ENCODE measurements at regions not wholly inside any gene's neighbourhood (a gene's known extent, or its start where the extent isn't known, plus 50 kb on each side); places are given as distances from the start of the nearest gene placed in this dataset.

GRCh38 chr3:178370387-178370786, 165.8 kb upstream of the KCNMB2 start:
- Histone ChIP-seq H3K79me2 (ENCODE audit: insufficient read depth, low read length) (no peaks in the 10 kb centered on the region), H3K27me3 (ENCODE audit: control insufficient read depth in 1 of 2, insufficient read depth in 2 of 2, low read length in 2 of 2) (no peaks in the 10 kb centered on the region), H4K20me1 (ENCODE audit: insufficient read depth, low read length) (no peaks in the 10 kb centered on the region), H3K9ac (ENCODE audit: insufficient read depth, low read depth, low read length) (no peak overlapping the region), H2AFZ (ENCODE audit: low read length) (no peak overlapping the region), H3K27ac (ENCODE audit: extremely low read length, insufficient read depth, low read length) (no peak overlapping the region), H3K36me3 (replicated peaks in 1 of 2; ENCODE audit: control insufficient read depth in 1 of 2, insufficient read depth in 2 of 2, low read length in 2 of 2) (no peaks in the 10 kb centered on the region), H3K4me1 (ENCODE audit: insufficient read depth, low read length) (no peaks in the 10 kb centered on the region), H3K4me3 (replicated peaks in 1 of 3; ENCODE audit: insufficient read depth in 1 of 3, low read depth in 2 of 3, low read length in 3 of 3) (no peak overlapping the region), H3K4me2 (ENCODE audit: low read depth, low read length) (no peak overlapping the region), H3K9me3 (ENCODE audit: low read length) (no peaks in the 10 kb centered on the region)
- in situ Hi-C loops (cut with HindIII; ENCODE audit: extremely low pct_ligation_motif_present, low pct_unique_long_range_greater_than_20kb): no loop called here
- 0% methylated on average over 5 of the region's 5 CpGs for WGBS (ENCODE audit: low lambda C conversion rate)
- FAIRE-seq: no peak
- ChIA-PET CTCF (ENCODE audit: low intra/inter-chr PET ratio, low total read pairs) (no interaction called here), POLR2A (no interaction called here)
- intact Hi-C loops (cut with micrococcal nuclease; ENCODE audit: unreplicated experiment): no loop called here
- no peak for ATAC-seq
- no peak for TF ChIP-seq FOXP1 (IDR thresholded peaks at IDR 0.05)
- no peak for TF ChIP-seq FOXP1 (CRISPR knock-in tag; IDR thresholded peaks at IDR 0.05)
- TF ChIP-seq ZNF7 (CRISPR knock-in tag; IDR thresholded peaks at IDR 0.05): no peak
- TF ChIP-seq ZKSCAN1 (IDR thresholded peaks at IDR 0.05; ENCODE audit: low read length): no peak
- TF ChIP-seq KAT8 (CRISPR knock-in tag; IDR thresholded peaks at IDR 0.05): no peak
- no peak for TF ChIP-seq ZFP41 (CRISPR knock-in tag; IDR thresholded peaks at IDR 0.05; ENCODE audit: borderline replicate concordance)
- TF ChIP-seq MXD3 (CRISPR knock-in tag; IDR thresholded peaks at IDR 0.05): no peak
- TF ChIP-seq RARG (CRISPR knock-in tag; IDR thresholded peaks at IDR 0.05; ENCODE audit: low read depth): no peak
- no peak for TF ChIP-seq BRD4 (CRISPR knock-in tag; IDR thresholded peaks at IDR 0.05)
- TF ChIP-seq, protein P1, sequence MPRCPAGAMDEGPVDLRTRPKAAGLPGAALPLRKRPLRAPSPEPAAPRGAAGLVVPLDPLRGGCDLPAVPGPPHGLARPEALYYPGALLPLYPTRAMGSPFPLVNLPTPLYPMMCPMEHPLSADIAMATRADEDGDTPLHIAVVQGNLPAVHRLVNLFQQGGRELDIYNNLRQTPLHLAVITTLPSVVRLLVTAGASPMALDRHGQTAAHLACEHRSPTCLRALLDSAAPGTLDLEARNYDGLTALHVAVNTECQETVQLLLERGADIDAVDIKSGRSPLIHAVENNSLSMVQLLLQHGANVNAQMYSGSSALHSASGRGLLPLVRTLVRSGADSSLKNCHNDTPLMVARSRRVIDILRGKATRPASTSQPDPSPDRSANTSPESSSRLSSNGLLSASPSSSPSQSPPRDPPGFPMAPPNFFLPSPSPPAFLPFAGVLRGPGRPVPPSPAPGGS (CRISPR knock-in tag; IDR thresholded peaks at IDR 0.05): no peak
- TF ChIP-seq ZNF564 (CRISPR knock-in tag; IDR thresholded peaks at IDR 0.05): no peak
- no peak for TF ChIP-seq ZFP37 (CRISPR knock-in tag; IDR thresholded peaks at IDR 0.05; ENCODE audit: borderline replicate concordance)
- no peak for TF ChIP-seq TP53 (CRISPR knock-in tag; conservative IDR thresholded peaks at IDR 0.05)
- no peak for TF ChIP-seq ZNF569 (CRISPR knock-in tag; IDR thresholded peaks at IDR 0.05; ENCODE audit: borderline replicate concordance)
- TF ChIP-seq FOXP4 (CRISPR knock-in tag; IDR thresholded peaks at IDR 0.05): no peak
- no peak for TF ChIP-seq RELA (CRISPR knock-in tag; IDR thresholded peaks at IDR 0.05)
- TF ChIP-seq TCF7L2 (IDR thresholded peaks at IDR 0.05; ENCODE audit: low read depth, low read length): no peak
- no peak for TF ChIP-seq TBL1XR1 (IDR thresholded peaks at IDR 0.05; ENCODE audit: borderline replicate concordance, low read length, partially characterized antibody)
- no TSS peak for BruUV-seq (replicated peaks)
- no peak for DNase-seq (ENCODE audit: low spot score)
